ENCODE measurements at regions not wholly inside any gene's neighbourhood (a gene's known extent, or its start where the extent isn't known, plus 50 kb on each side); places are given as distances from the start of the nearest gene placed in this dataset.

GRCh38 chr6:121664158-121664557 lies 228.7 kb downstream of the GJA1 start:
- Mint-ChIP-seq H3K9me3 (ENCODE audit: unreplicated experiment) (no peaks in the 10 kb centered on the region), H3K27me3 (ENCODE audit: unreplicated experiment) (peaks cover 2% of the 10 kb centered on the region), H3K4me3 (ENCODE audit: unreplicated experiment) (no peak overlapping the region), H3K36me3 (ENCODE audit: low read depth, unreplicated experiment) (no peaks in the 10 kb centered on the region), H3K27ac (ENCODE audit: unreplicated experiment) (no peak overlapping the region), H3K4me1 (ENCODE audit: unreplicated experiment) (no peaks in the 10 kb centered on the region)
- no peak for TF ChIP-seq CTCF (IDR thresholded peaks at IDR 0.05; ENCODE audit: unreplicated experiment)
- DNase-seq (ENCODE audit: low spot score): no peak

GRCh38 chr6:121666814-121667213 lies 231.4 kb downstream of the GJA1 start:
- DNase-seq (ENCODE audit: low spot score): no peak
- no peak overlapping the region for H3K4me3 Mint-ChIP-seq (ENCODE audit: unreplicated experiment)
- no peak overlapping the region for H3K27ac Mint-ChIP-seq (ENCODE audit: unreplicated experiment)
- no peak for TF ChIP-seq CTCF (IDR thresholded peaks at IDR 0.05; ENCODE audit: unreplicated experiment)
- no peaks in the 10 kb centered on the region for H3K36me3 Mint-ChIP-seq (ENCODE audit: low read depth, unreplicated experiment)
- H3K4me1 Mint-ChIP-seq (ENCODE audit: unreplicated experiment): no peaks in the 10 kb centered on the region
- H3K9me3 Mint-ChIP-seq (ENCODE audit: unreplicated experiment): no peaks in the 10 kb centered on the region
- peaks cover 2% of the 10 kb centered on the region for H3K27me3 Mint-ChIP-seq (ENCODE audit: unreplicated experiment)

DNA sequence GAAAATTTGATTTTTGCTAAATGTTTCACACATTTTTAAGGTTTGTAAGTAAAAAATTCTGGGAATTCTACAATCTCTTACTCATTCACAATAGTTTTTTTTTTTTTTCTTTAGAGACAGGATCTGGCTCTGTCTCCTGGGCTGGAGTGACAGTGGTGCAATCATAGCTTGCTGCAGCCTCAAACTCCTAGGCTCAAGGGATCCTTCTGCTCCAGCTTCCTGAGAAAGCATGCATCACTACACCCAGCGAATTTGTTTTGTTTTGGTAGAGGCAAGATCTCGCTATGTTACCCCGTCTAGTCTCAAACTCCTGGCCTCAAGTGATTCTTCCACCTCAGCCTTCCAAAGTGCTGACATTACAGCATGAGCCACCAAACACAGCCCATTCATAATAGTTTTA lies 232.8 kb downstream of the GJA1 start:
- Mint-ChIP-seq H3K27ac (ENCODE audit: unreplicated experiment) (no peak overlapping the region), H3K36me3 (ENCODE audit: low read depth, unreplicated experiment) (no peaks in the 10 kb centered on the region), H3K27me3 (ENCODE audit: unreplicated experiment) (peaks cover 2% of the 10 kb centered on the region), H3K4me1 (ENCODE audit: unreplicated experiment) (no peaks in the 10 kb centered on the region), H3K9me3 (ENCODE audit: unreplicated experiment) (no peaks in the 10 kb centered on the region), H3K4me3 (ENCODE audit: unreplicated experiment) (no peak overlapping the region)
- no peak for DNase-seq (ENCODE audit: low spot score)
- no peak for TF ChIP-seq CTCF (IDR thresholded peaks at IDR 0.05; ENCODE audit: unreplicated experiment)

GRCh38 chr6:121670511-121670910 lies 235.1 kb downstream of the GJA1 start:
- no peak for DNase-seq (ENCODE audit: low spot score)
- Mint-ChIP-seq H3K27me3 (ENCODE audit: unreplicated experiment) (no peaks in the 10 kb centered on the region), H3K9me3 (ENCODE audit: unreplicated experiment) (no peaks in the 10 kb centered on the region), H3K4me1 (ENCODE audit: unreplicated experiment) (no peaks in the 10 kb centered on the region), H3K4me3 (ENCODE audit: unreplicated experiment) (no peak overlapping the region), H3K27ac (ENCODE audit: unreplicated experiment) (no peak overlapping the region), H3K36me3 (ENCODE audit: low read depth, unreplicated experiment) (no peaks in the 10 kb centered on the region)
- no peak for TF ChIP-seq CTCF (IDR thresholded peaks at IDR 0.05; ENCODE audit: unreplicated experiment)

- Mint-ChIP-seq H3K27me3 (ENCODE audit: unreplicated experiment) (peaks cover 1% of the 10 kb centered on the region), H3K36me3 (ENCODE audit: low read depth, unreplicated experiment) (no peaks in the 10 kb centered on the region), H3K4me1 (ENCODE audit: unreplicated experiment) (peaks cover 7% of the 10 kb centered on the region), H3K4me3 (ENCODE audit: unreplicated experiment) (no peak overlapping the region), H3K27ac (ENCODE audit: unreplicated experiment) (no peak overlapping the region), H3K9me3 (ENCODE audit: unreplicated experiment) (no peaks in the 10 kb centered on the region)
- no peak for DNase-seq (ENCODE audit: low spot score)
- no peak for TF ChIP-seq CTCF (IDR thresholded peaks at IDR 0.05; ENCODE audit: unreplicated experiment)
Measured at GRCh38 chr6:121677571-121677970, 242.1 kb downstream of the GJA1 start.
